Dedifferentiated amniotic fluid mesenchymal stem cell (primary cell): ENCODE measurements at regions not wholly inside any gene's neighbourhood (a gene's known extent, or its start where the extent isn't known, plus 50 kb on each side); places are given as distances from the start of the nearest gene placed in this dataset.
A peak's percentile ranks its signal among the peaks of the same experiment; 100 is the strongest.

Experiments
- DNase-seq: peaks from one replicate; pipeline ENCODE4 v3.0.0-alpha.2; 2016; ENCODE audit errors: extremely low spot score

- DNase-seq, result no peak
Measured at GRCh38 chr9:115615000-115615401, 497.0 kb upstream of the TNC start.

GRCh38 chr9:115615821-115616665 lies 498.1 kb upstream of the TNC start:
- peak; percentile 71 for DNase-seq

- no peak for DNase-seq
Measured at GRCh38 chr9:115616666-115617239, 498.8 kb upstream of the TNC start.

GRCh38 chr9:115625251-115625650 lies 507.3 kb upstream of the TNC start:
- DNase-seq, result no peak

- no peak for DNase-seq
Measured at GRCh38 chr9:115625954-115626353, 508.0 kb upstream of the TNC start.

GRCh38 chr9:115627511-115627910 lies 509.6 kb upstream of the TNC start:
- DNase-seq, result no peak

GRCh38 chr9:115628426-115628825 lies 510.5 kb upstream of the TNC start:
- DNase-seq, result no peak

- no peak for DNase-seq
Measured at GRCh38 chr9:115629879-115630840, 512.2 kb upstream of the TNC start.

GRCh38 chr9:115632391-115632790 lies 514.4 kb upstream of the TNC start:
- no peak for DNase-seq

GRCh38 chr9:115633104-115633503 lies 515.1 kb upstream of the TNC start:
- DNase-seq, result peak; percentile 25

GRCh38 chr9:115635680-115636383 lies 517.8 kb upstream of the PAPPA start:
- DNase-seq, result no peak

- no peak for DNase-seq
Measured at GRCh38 chr9:115636596-115636995, 517.0 kb upstream of the PAPPA start.

- DNase-seq, result no peak
Measured at GRCh38 chr9:115637661-115638060, 515.9 kb upstream of the PAPPA start.

GRCh38 chr9:115640887-115641286 lies 512.7 kb upstream of the PAPPA start:
- no peak for DNase-seq

GRCh38 chr9:115642285-115642684 lies 511.3 kb upstream of the PAPPA start:
- DNase-seq, result no peak

- DNase-seq, result no peak
Measured at GRCh38 chr9:115643948-115644727, 509.5 kb upstream of the PAPPA start.

GRCh38 chr9:115649991-115650472 lies 503.6 kb upstream of the PAPPA start:
- no peak for DNase-seq

GRCh38 chr9:115650768-115651167 lies 502.8 kb upstream of the PAPPA start:
- DNase-seq, result peak; percentile 75

- DNase-seq, result no peak
Measured at GRCh38 chr9:115651461-115651860, 502.1 kb upstream of the PAPPA start.

- no peak for DNase-seq
Measured at GRCh38 chr9:115653171-115653606, 500.4 kb upstream of the PAPPA start.

GRCh38 chr9:115657695-115658094 lies 495.9 kb upstream of the PAPPA start:
- no peak for DNase-seq
